GM18507 (cell line): ENCODE measurements at regions not wholly inside any gene's neighbourhood (a gene's known extent, or its start where the extent isn't known, plus 50 kb on each side); places are given as distances from the start of the nearest gene placed in this dataset.
"Not testable (repeated sequence)": the region's sequence is repeated elsewhere in the genome, so short reads cannot be mapped to it uniquely, and the experiment has no call there.

Source experiments
- DNase-seq: peaks from one replicate; pipeline ENCODE4 v3.0.0; 2011; ENCODE audit warnings: low read depth; ENCODE audit not compliant: insufficient read length; ENCODE audit errors: extremely low spot score
- FAIRE-seq: peaks from 2 replicates; lab custom pipeline; 2011; peaks lifted over from hg19 to GRCh38; lab: Jason Lieb, UNC

DNA sequence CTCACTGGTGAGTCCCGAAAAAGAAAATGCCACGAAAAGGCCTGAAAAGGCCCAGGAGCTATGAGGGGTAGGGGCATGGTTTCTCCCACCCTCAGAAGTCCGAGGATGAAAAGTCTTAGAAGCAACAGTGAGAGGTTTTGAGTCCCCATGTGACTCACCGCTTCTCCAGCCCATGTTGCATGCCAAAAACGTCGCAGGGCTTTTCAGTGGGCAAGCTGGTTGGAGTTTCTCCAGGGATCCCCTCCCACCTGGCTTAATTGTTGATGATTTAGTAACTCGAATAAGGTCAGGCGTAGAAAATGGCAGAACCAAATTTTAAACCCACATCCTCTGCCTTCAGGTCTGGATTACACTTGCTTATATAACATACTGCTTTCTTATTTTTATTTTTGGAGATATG, 96.3 kb upstream of the ARMC3 start:
- FAIRE-seq (no peak), DNase-seq (no peak)

DNA sequence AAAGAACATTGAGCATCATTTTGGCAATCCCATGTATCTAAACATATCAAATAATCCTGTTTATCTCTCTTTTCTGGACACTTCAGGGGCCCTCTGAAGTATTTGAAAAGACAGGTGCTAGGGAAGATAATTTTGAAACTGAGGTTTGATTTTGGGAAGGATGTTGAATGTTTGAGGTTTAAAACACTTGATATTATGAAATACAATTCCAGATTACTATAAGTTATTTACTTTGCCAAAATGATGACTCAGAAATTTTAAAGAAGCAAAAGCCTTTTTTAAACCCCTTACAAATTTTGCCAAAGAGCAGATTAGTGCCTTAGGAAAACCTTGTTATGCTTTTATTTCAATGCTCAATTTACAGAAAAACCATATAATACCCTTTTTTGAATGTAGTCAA, 99.1 kb upstream of the ARMC3 start:
- DNase-seq, FAIRE-seq: not testable (repeated sequence)

DNA sequence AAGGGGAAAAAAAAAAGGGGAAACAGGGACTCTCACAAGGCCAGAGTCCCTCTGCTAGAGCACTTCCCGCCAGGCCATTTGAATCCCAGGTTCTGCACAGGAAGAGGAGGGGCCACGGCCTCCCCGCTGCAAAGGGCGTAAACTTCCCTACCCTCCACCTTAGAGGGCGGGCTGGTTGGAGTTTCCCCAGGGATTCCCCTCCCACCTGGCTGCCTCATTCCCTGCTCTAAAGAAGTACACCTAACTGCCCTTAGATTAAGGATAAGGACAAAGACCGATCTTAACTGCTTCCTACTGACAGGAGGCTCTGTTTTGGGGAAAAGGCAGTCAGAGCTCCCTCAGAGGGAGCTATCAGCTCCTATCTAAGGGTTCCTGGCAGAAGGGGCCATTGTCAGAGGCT, 102.0 kb upstream of the ARMC3 start:
- FAIRE-seq: no peak
- no peak for DNase-seq

DNA sequence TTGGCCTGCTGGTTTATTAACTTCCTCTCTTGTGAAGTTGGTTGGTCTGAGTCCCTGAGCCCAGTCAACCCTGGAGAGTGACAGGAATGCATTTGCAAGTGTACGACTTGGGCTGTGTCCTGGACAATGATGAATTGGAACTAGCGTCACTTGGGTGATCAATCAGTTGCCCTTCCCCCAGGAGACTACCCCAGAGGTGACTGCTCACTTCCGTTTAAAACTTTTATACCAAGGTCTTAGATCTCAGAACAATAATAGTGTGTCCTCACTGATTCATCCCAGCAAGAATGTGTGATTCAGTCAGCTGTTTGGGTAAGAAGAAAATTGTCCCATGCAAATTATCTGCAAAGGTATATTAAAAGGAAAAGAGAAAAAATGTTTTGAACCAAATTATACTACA, 102.9 kb upstream of the ARMC3 start:
- DNase-seq (no peak), FAIRE-seq (no peak)

DNA sequence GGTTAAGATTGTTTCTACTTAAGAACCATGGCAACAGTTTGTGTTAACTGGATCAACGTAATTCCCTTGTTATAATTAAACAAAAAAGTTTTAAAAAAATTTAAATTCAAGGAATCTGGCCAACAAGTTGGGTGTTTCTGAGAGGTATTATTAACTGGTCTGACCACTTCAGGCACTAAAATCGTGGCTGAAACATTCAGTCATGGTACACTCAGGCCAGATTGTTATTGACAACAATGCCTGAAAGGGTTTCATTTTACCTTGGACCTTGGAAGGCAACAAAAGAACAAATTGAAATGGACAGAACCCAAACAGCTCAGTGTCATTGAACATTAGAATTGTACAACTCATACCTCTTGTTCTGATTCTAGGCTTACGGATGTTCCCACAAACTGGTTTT, 103.3 kb upstream of the ARMC3 start:
- DNase-seq (no peak), FAIRE-seq (no peak)

DNA sequence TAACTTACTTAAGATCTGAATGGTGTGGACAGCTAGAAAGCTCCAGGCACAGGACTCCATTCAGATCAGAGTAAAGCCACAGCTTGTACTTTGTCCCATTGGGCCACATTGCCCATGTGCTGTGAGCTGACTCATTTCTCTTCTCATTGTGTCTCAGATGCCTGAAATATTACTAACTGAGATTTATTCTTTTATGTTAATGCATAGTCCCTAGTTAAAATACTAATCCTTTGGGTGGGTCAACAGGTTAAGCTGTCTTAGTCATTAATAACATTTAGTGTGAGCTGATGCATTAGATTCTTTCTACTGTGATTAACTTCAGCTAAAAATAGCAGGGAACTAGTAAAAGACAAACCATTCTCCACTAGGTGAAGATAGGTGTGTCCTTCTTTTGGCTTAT, 104.7 kb upstream of the ARMC3 start:
- FAIRE-seq: no peak
- DNase-seq: no peak

DNA sequence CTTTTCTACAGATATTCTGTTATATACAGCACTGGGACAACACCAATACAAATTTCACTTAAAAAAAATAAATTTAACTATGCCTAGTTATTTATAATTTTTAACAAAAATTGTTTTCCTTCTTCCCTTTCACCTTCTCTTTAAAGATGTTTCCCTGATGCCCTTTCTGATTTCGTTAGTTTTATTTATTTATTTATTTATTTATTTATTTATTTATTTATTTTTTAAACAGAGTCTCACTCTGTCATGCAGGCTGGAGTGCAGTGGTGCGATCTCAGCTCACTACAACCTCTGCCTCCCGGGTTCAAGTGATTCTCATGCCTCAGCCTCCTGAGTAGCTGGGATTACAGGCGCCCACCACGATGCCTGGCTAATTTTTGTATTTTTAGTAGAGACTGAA, 105.9 kb upstream of the ARMC3 start:
- not testable (repeated sequence) for FAIRE-seq, DNase-seq

DNA sequence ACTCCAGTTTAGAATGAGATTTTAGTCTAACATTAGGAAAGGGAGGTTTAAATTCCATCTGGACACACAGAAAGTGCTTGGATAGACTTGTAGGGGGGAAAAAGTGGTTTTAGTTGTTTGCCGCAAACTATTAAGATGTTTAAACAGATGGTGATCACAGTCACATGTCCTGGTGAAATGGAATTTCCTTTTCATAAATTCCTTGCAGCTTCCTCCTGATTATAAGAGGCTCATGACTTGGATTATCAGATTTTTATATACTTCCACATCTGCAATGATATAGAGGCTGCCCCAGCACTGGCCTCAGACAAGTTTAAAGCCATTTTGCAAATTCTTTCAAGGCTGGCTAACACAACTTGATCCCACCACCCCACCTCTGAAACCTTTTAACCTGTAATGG, 106.4 kb upstream of the ARMC3 start:
- DNase-seq: no peak
- FAIRE-seq: no peak

DNA sequence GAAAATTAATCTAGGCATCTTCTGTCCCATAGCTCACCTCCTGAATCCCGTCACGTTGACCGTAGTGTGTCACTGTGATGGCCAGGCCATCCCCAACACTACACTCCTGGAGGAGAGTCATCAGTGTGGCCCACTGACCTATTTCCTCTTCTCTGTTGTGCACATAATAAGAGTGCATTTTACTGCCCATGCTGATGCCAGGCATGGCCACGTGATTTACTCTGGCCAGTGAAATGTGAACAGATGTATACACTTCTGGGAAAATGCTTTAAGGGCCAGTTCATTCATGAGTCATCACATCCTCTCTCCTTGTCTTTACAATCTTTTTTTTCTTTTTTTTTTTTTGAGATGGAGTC, 101.9 kb upstream of the PIP4K2A start:
- DNase-seq: no peak
- FAIRE-seq: no peak

DNA sequence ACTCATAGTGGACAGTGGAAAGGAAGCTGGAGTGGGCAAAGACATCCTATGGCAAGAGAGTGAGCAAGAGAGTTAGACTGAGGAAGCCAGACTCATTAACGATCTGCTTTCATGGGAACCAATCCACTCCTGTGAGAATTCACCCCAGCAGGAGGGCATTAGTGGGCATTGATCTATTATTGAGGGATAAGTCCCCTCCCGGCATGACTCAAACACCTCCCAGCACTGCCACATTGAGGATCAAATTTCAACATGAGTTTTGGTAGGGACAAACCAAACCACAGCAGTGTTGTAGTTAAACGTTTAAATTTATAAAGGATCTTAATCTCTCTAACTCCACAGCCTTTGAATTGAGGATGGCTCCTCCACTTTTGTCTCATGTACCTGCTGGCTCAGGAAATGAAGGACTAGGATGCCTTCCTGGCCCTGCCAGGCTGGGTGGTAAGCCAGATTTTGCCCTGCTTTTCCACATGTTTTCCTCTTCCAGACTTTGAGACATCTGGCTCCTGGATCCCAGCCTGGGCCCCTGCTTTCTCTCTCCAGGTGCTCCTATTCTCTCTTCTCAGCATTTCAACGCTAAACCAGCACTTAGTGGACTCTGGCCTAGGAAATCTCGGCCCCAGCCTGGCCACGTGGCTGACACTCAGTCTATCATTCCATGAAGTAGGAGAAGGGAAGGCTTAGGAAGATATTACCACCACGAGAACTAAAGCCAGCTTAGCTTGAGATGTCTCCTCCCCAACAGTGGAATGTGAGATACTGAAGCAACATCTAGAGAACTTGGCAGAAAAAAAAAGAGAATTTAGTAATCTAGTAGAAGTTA, 96.5 kb upstream of the PIP4K2A start:
- no peak for FAIRE-seq
- no peak for DNase-seq

DNA sequence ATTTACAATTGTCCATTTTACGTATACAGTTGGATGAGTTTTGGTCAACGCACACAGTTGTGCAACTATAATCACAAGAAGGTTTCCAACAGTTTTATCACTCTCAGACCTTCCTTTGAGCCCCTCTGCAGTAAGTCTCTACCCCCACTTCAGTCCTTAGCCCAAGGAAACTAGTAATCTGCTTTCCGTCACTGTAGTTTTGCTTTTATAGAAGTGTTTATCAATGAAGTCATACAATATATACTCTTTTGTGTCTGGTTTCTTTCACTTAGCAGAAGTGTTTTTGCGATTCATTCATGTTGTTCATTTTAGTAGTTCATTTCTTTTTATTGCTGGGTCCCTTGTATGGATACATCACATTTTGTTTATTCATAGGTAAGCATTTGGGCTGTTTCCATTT, 92.9 kb upstream of the PIP4K2A start:
- DNase-seq (no peak), FAIRE-seq (no peak)

DNA sequence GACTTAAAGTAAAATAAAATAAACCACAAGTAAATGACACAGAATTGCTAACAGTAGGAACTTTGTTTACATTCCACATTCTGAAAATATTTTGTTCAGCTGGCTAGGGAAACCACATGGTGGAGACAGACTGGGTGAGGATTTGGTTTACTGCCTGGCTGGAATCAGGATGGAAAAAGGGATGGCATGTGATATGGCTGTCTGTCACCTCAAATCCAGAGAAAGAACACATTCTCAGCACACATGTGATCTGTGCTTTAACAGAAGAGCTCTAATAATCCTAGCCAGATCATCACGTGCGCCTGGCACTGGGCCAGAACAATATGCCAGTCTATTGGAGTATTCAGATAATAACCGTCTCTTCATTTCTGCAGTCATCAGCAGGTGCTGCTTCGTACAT, 90.9 kb upstream of the PIP4K2A start:
- DNase-seq (no peak), FAIRE-seq (no peak)

DNA sequence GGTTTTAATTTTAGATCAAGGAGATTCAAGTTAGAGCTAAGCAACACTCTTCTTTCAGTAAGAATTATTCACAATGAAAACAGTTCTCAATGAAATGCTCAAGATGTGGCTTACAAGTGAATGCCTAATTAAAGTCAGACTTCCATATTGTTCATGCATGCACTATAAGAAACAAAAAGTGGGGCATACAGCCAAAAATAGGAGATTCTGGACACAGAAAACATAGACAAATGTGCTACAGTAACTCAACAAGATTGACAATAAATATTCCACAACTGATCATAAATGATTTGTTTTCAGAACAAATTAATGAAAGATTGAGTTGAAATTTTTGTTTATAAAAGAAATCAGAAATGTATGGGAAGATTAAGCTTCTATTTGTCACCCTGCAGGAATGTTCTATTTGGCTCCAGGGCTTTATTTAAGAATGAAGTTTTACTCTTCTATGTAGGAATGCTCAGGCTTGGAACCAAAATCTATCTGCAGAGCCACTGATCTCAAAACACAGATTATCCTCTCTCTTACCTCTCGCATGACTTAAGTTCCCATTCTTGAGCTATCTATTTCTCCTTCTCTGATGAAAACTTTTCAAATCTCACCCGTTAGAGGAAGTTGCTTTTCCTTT, 89.0 kb upstream of the PIP4K2A start:
- FAIRE-seq (no peak), DNase-seq (no peak)

DNA sequence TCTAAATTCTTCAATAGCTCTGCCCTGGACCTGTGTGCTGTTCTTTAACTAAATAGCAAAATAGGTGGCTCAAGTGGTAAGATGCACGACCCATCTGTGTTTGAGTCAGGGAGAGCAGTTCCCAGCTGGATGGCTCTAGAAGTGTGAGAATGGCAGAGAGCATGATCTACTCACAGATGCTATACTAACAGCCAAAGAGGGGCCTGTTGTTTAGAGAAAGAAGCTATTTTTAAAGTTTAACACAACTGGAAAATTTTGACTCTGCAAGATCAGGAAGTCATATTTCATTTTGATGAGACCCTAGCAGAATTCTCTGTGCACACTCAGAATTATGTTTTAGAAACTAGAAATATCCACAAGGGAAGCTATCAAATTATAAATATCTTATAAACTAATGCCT, 87.4 kb upstream of the PIP4K2A start:
- DNase-seq: no peak
- FAIRE-seq: no peak

DNA sequence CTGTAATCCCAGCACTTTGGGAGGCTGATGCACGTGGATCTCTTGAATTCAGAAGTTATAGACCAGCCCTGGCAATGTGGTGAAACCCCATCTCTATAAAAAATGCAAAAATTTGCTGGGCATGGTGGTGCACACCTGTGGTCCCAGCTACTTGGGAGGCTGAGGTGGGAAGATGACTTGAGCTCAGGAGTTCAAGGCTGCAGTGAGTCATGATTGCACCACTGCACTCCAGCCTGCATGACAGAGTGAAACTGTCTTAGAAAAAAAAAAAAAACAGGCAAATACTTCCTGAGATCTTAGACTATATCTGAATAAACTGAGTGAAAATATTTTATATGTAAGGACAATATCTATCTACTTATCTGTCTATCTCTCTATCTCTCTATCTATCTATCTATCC, 83.4 kb upstream of the PIP4K2A start:
- DNase-seq, FAIRE-seq: not testable (repeated sequence)

DNA sequence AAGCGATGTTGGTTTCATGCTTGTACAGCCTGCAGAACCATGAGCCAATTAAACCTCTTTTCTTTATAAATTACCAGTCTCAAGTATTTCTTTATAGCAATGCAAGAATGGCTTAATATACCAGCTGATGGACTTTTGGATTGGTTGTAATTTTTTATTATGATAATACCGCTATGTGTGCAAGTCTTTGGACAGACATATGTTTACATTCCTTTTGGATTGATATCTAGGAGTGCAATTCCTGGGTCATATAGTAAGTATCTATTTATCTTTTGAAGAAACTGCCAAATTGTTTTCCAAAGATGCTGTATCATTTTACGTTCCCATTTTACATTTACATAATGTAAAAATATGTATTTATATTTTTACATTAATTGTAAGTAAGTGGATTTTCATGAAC, 81.2 kb upstream of the PIP4K2A start:
- no peak for FAIRE-seq
- DNase-seq: no peak

DNA sequence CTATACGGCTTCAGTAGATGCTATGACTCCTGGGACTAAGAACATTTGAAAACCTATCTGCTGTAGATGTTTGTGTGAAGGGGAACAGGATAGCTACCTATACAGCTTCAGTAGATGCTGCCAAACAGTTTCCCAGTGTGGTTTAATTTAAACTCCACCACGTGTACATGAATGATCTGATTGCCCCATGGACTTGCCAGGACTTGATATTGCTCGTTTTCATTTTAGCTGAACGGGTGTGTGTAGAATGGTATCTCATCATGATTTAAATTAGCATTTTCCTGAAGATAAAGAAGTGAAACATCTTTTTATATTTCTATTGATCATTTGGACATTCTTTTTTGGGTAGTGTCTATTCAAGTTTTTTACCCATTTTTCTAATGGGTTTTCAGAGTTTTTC, 77.8 kb upstream of the PIP4K2A start:
- DNase-seq: no peak
- no peak for FAIRE-seq

DNA sequence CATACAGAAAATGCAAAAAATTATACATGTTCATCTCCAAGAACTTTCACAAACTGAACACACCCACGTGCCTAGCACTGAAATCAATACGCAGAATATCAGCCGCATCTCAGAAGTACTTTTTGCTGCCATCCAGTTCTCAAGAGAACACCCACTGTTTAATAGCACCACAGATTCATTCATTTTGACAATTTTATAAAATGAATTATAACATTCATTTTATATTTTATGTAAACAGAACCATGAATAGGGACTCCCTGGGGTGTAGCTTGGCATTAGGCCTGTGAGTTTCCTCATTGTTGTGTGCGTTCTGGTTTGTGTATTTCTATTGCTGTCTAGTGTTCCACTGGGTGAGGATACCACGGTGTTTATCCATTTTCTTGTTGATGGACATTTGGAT, 77.3 kb upstream of the PIP4K2A start:
- no peak for DNase-seq

DNA sequence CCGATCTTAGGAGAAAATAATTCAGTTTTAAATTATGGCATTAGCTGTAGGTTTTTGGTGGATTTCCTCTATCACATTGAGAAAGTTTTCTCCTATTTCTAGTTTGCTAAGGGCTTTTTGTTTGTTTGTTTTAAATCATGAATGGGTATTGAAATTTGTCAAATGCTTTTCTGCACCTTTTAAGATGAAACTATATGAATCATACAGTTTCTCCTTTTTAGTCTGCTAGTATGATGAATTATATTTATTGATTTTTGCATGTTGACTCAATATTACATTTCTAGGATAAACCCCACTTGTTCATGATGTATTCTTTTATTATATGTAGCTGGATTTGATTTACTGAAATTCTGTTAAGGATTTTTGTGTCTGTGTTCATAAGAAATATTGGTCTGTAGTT, 70.3 kb upstream of the PIP4K2A start:
- DNase-seq: no peak
- no peak for FAIRE-seq

More for the DNA sequence above, 77.3 kb upstream of the PIP4K2A start:
- no peak for FAIRE-seq

DNA sequence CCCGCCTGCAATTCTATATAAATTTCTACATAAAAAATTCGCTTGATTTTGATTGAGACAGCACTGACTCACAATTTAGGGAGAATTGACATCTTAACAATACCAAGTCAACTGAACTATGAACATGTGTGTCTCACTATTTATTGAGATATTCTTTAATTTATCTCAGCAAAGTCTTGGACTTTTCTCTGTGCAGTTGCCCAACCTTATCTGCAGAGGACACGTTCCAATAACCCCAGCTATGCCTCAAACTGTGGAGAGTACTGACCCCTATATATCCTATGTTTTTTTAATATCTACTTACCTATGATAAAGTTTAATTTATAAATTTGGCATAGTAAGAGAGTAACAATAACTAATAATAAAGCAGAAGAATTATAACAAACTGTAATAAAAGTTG, 69.4 kb upstream of the PIP4K2A start:
- FAIRE-seq (no peak), DNase-seq (no peak)

DNA sequence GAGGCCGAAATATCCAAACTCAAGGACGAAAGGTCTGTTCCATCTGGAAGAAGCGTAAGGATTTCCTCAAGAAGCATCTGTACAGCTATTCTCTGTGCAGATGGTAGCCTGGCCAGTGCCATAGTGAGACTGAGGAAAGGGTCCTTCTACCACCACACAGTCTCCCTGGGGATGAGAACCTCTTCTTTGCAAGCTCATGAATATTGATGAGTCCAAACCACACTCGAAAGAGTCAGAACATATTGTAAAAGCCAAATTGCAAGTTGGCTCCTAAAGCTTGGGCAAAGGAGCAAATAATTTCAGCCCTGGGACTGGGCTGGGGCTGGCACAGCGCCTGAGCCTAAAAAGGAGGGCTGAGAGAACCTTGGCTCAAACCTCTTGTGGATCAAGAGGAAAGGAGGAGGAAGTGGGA, 66.1 kb upstream of the PIP4K2A start:
- DNase-seq (no peak), FAIRE-seq (no peak)
